T-helper 2 cell (primary cell): ENCODE measurements at regions not wholly inside any gene's neighbourhood (a gene's known extent, or its start where the extent isn't known, plus 50 kb on each side); places are given as distances from the start of the nearest gene placed in this dataset.
"Not testable (repeated sequence)": the region's sequence is repeated elsewhere in the genome, so short reads cannot be mapped to it uniquely, and the experiment has no call there.

Experiments
- DNase-seq, 5 experiments: peaks; one replicate each; pipeline versions ENCODE4 v3.0.0 to v3.0.0-alpha.2; 2012 to 2022

GRCh38 chr12:46617737-46618136, 208.1 kb downstream of the SLC38A4 start:
- not testable (repeated sequence) for DNase-seq

DNA sequence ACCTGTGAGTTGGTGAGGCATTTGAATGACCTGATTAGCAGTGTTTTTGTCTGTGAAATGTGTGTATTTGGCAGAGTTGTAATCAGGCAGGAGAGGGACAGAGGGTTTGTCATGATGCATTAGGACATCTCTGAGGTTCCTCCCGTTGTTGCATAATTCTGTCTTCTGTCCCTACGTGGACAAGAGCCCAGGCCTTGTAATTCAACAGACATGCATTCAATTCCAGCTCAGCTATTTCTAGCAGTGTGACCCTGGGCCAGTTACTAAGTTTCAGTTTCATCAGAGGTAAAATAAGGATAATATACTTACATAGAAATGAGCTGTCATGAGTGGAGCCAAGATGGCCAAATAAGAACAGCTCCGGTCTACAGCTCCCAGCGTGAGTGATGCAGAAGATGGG, 208.6 kb downstream of the SLC38A4 start:
- no peak for DNase-seq

GRCh38 chr12:46610754-46611153, 215.0 kb downstream of the SLC38A4 start:
- DNase-seq = no peak

GRCh38 chr12:46609674-46610073, 216.1 kb downstream of the SLC38A4 start:
- DNase-seq = no peak

GRCh38 chr12:46609273-46609623, 216.5 kb downstream of the SLC38A4 start:
- DNase-seq = peak in 2 of 5 experiments; percentile 12 to 92

DNA sequence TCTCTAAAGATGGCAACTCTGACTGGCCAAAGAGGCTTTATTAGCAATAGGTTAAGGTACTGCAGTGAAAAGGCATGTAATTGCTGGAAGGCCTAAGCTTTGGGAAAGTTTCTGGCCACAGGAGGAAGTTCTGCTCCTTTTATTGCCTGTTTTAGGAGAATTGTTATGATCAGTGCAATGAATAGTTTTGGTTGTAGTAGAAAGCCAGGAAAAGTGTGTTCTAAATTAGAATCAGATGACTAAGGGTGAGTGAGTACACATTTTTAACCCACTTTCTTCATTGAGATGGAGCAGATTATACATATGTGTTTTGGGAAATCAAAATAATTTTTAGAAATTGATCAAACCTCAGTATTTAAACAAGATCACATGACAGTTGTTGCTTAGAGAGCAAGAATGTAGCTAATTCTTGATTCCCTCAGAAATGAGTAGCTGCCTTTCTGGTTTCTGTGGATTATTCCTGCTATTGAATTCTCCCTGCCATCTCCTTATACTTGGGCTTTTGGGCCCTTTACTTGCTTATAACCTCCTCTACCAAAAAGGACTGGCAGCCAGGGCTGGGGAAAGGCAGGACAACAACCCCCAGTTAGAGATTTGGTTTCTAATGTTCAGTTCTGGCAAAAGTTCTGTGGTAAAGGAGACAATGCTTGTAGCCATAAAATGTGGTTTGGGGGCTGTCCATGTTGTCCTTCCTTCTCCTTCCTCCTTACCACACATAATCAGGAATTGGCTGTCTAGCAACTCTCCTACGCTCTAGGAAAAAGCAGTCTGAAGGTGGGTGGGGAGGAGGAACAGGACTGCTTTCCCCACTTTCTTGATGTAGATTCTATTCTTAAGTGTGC, 217.1 kb downstream of the SLC38A4 start:
- DNase-seq = no peak

DNA sequence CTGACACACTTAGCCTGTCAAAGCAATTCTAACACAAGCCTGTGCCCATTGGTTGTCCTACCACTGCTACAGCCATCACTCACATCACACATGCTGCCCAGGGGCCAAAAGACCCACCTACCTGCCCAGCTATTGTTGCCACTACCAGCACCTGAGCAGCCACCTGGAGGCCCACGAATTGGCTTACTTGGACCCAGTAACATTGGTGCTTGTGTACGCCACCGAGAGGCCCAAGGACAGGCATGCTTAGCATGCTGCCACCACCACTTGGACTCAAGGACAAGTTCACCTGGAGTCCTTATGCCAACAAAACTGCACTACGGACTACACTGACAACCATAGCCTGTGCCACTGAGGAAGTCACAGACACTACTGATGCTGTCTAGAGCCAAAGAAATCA, 221.1 kb downstream of the SLC38A4 start:
- no peak for DNase-seq

- DNase-seq = no peak
Measured at GRCh38 chr12:46603776-46604456, 221.9 kb downstream of the SLC38A4 start.

GRCh38 chr12:46602474-46602873, 223.3 kb downstream of the SLC38A4 start:
- DNase-seq = no peak

- DNase-seq = no peak
Measured at GRCh38 chr12:46590991-46591703, 218.6 kb upstream of the SLC38A2 start.

DNA sequence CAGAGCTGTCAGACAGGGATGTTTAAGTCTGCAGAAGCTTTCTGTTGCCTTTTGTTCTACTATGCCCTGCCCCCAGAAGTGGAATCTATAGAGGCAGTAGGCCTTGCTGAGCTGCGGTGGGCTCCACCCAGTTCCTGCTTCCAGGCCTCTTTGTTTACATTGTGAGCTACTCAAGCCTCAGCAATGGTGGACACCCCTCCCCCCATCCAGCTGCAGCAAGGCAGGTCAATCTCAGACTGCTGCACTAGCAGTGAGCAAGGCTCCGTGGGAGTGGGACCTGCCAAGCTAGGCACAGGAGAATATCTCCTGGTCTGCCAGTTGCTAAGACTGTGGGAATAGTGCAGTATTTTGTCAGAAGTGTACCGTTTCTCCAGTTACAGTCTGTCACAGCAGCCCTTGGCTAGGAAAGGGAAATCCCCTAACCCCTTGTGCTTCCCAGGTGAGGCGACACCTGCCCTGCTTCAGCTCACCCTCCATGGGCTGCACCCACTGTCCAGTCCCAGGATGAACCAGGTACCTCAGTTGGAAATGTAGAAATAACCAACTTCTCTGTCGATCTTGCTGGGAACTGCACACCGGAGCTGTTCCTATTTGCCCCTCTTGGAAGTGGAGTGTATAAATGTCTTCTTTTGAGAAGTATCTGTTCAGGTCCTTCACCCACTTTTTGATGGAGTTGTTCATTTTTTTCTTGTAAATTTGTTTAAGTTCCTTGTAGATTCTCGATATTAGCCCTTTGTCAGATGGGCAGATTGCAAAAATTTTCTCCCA, 213.5 kb upstream of the SLC38A2 start:
- DNase-seq = peak in 2 of 5 experiments; percentile 7 to 86

DNA sequence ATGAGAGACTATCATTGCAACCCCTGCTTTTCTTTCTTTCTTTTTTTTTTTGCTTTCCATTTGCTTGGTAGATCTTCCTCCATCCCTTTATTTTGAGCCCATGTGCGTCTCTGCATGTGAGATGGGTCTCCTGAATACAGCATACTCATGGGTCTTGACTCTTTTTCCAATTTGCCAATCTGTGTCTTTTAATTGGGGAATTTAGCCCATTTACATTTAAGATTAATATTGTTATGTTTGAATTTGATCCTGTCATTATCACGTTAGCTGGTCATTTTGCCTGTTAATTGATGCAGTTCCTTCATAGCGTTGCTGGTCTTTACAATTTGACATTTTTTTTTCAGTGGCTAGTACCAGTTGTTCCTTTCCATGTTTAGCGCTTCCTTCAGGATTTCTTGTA, 211.5 kb upstream of the SLC38A2 start:
- DNase-seq = not testable (repeated sequence)

DNA sequence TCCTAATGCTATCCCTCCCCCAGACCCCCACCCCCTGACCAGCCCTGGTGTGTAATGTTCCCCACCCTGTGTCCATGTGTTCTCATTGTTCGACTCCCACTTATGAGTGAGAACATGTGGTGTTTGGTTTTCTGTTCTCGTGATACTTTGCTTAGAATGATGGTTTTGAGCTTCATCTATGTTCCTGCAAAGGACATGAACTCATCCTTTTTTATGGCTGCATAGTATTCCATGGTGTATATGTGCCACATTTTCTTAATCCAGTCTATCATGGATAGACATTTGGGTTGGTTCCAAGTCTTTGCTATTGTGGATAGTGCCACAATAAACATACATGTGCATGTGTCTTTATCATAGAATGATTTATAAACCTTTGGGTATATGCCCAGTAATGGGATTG, 209.4 kb upstream of the SLC38A2 start:
- DNase-seq = not testable (repeated sequence)

DNA sequence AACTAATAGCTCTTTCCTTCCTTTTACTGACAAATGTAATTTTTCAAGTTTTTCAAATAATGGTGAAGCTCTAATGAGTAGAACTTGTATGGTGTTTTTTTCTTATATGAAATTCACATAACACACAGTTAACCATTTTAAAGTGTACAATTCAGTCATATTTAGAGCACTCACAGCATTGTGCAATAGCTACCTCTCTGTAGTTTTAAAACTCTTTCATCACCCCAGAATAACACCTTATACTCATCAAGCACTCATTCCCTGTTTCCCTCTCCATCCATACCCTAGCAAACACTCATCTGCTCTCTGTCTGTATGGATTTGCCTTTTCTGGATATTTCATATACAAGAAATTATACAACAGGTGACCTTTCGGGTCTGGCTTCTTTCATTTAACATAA, 207.9 kb upstream of the SLC38A2 start:
- no peak for DNase-seq

DNA sequence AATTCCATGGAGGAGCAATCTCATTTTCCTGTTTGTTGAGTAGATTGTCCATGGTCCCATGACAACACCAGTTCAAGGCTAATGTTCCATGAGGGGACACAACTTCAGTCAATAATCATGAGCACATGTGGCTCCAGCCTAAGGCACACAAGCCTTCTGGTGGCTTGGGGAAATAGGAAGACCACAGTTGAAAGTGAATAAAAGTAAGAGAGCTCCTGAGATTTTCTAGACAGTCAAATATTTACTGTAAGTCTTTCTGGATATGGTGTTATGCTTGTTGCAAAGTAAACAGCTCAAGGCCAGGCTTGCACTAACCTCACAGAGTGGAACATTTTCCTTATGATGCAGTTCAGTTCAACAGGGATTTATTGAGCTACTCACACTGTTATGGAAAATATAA, 206.9 kb upstream of the SLC38A2 start:
- DNase-seq = no peak

- DNase-seq = no peak
Measured at GRCh38 chr12:46578190-46578982, 205.8 kb upstream of the SLC38A2 start.

DNA sequence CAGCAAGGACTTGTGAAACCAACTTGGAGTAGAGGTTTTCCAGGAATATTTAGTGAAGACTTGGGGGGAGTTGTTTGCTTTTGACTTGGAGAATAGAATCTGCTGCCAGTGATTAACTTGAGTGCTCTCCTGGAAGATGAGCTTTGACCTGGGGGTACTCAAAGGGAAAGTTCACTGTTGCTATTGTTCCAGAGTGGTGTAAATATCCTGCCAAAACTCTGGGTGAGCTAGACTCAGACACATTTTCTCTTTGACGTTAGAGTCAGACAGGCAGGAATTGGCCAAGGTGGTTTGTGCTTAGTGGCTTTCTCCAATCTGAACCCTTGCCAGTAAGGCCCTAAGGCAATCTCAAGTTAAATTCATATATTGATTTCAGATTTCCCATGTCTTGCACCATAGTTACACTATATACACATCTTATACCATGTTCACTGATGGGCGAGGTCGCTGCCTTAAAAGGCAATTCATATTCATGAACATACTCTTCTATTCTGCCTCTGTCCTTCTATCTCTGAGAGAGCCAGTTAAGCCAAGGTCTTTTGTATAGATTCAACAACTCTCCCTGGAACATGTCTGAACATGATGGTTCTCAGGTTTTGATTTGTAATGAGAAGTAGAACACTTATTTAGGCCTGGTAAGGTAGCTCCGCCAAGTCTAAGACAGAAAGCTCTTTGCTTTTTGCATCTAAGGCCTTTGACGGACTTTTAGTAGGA, 204.6 kb upstream of the SLC38A2 start:
- no peak for DNase-seq

DNA sequence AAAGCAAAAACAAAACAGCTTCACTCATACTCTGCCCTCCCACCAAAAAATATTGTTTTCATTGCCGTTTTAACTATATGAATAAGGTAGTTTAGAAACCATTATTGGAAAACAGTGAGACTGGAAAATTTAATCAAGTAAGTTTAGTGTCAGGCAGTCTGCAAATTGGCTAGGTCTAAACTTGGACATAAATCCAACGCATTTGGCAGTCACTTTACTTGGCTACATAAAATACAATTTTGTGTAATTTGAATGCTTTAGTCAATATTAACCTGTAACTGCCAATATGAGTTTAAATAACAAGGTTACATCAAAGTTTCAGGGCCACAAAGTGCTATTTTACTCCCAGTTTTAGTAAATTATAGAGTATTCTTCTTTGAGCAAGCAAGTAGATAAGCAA, 202.3 kb upstream of the SLC38A2 start:
- no peak for DNase-seq

GRCh38 chr12:46573347-46573658, 200.7 kb upstream of the SLC38A2 start:
- no peak for DNase-seq

- no peak for DNase-seq
Measured at GRCh38 chr12:46572644-46573346, 200.2 kb upstream of the SLC38A2 start.

DNA sequence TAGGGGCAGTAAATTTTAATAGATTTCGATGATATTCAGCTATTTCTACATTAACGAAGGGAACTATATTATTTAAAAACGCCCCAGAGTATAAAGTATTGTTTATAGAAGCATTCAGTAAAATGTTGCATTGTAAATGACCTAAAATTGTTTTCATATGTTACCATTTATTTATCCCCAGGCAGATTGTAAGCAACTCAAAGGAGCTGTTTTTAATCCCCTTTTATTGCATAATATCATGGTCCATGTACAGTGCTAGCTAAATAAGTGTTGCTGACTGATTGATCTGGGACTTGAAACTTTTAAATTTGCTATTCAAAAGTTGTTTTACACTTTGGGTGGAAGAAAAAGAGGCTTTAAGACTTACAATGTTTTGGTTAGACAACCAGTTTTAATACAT, 199.0 kb upstream of the SLC38A2 start:
- DNase-seq = no peak
